ENCODE measurements at regions not wholly inside any gene's neighbourhood (a gene's known extent, or its start where the extent isn't known, plus 50 kb on each side); places are given as distances from the start of the nearest gene placed in this dataset.

DNA sequence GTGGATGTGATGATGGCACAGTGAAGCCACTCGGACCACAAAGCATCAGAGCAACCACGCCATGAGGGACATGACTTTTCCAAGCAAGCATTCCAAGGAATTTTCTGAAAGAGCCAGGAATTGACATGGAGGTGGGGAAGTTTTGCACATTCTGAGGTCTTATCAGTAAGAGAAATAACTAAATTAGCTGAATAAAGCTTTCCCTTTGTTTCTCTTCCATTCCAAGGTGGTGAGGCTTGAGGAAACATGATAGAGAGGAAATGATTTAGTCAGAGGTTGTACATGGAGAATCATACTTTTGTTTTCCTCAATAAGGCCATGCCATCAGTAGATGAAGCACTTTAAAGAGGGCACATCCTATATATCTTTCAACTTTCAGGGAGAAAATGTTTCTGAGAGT is 115.7 kb upstream of the MMADHC start:
- no peaks in the 10 kb centered on the region for H3K9me3 ChIP-seq (ENCODE audit: control insufficient read depth, insufficient read depth, low read depth, low read length)
- no peaks in the 10 kb centered on the region for H3K4me1 ChIP-seq (ENCODE audit: control insufficient read depth, insufficient read depth, low read length)
- H3K36me3 ChIP-seq (ENCODE audit: control insufficient read depth, insufficient read depth, low read length) = no peaks in the 10 kb centered on the region
- no peak for DNase-seq (ENCODE audit: low read depth, low spot score)
- CTCF ChIA-PET = no interaction called here
- no peak overlapping the region for H3K27ac ChIP-seq (ENCODE audit: low read length)
- in situ Hi-C loops (cut with HindIII; ENCODE audit: low pct_unique_long_range_greater_than_20kb, low sequenced_read_pairs) (no loop called here), intact Hi-C loops (cut with micrococcal nuclease; ENCODE audit: unreplicated experiment) (no loop called here)
- no peaks in the 10 kb centered on the region for H3K27me3 ChIP-seq (ENCODE audit: control insufficient read depth, insufficient read depth, low read length)
- H3K4me3 ChIP-seq (ENCODE audit: low read depth in 2 of 2, low read length in 2 of 2) = no peak overlapping the region
- ATAC-seq = no peak
- POLR2A ChIA-PET = no interaction called here
- no TSS peak for BruUV-seq (replicated peaks)
- TF ChIP-seq, protein P1, sequence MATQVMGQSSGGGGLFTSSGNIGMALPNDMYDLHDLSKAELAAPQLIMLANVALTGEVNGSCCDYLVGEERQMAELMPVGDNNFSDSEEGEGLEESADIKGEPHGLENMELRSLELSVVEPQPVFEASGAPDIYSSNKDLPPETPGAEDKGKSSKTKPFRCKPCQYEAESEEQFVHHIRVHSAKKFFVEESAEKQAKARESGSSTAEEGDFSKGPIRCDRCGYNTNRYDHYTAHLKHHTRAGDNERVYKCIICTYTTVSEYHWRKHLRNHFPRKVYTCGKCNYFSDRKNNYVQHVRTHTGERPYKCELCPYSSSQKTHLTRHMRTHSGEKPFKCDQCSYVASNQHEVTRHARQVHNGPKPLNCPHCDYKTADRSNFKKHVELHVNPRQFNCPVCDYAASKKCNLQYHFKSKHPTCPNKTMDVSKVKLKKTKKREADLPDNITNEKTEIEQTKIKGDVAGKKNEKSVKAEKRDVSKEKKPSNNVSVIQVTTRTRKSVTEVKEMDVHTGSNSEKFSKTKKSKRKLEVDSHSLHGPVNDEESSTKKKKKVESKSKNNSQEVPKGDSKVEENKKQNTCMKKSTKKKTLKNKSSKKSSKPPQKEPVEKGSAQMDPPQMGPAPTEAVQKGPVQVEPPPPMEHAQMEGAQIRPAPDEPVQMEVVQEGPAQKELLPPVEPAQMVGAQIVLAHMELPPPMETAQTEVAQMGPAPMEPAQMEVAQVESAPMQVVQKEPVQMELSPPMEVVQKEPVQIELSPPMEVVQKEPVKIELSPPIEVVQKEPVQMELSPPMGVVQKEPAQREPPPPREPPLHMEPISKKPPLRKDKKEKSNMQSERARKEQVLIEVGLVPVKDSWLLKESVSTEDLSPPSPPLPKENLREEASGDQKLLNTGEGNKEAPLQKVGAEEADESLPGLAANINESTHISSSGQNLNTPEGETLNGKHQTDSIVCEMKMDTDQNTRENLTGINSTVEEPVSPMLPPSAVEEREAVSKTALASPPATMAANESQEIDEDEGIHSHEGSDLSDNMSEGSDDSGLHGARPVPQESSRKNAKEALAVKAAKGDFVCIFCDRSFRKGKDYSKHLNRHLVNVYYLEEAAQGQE (IDR thresholded peaks at IDR 0.05; ENCODE audit: insufficient read depth in 1 of 2, low read depth in 2 of 2, low read length in 1 of 2) = no peak
- TF ChIP-seq TCF7L2 (IDR thresholded peaks at IDR 0.05; ENCODE audit: low read depth, low read length) = no peak
- no peak for TF ChIP-seq POLR2AphosphoS5 (IDR thresholded peaks at IDR 0.05; ENCODE audit: low read depth, low read length)
- TF ChIP-seq, protein P2, sequence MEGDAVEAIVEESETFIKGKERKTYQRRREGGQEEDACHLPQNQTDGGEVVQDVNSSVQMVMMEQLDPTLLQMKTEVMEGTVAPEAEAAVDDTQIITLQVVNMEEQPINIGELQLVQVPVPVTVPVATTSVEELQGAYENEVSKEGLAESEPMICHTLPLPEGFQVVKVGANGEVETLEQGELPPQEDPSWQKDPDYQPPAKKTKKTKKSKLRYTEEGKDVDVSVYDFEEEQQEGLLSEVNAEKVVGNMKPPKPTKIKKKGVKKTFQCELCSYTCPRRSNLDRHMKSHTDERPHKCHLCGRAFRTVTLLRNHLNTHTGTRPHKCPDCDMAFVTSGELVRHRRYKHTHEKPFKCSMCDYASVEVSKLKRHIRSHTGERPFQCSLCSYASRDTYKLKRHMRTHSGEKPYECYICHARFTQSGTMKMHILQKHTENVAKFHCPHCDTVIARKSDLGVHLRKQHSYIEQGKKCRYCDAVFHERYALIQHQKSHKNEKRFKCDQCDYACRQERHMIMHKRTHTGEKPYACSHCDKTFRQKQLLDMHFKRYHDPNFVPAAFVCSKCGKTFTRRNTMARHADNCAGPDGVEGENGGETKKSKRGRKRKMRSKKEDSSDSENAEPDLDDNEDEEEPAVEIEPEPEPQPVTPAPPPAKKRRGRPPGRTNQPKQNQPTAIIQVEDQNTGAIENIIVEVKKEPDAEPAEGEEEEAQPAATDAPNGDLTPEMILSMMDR (IDR thresholded peaks at IDR 0.05) = no peak
- TF ChIP-seq SIN3A (IDR thresholded peaks at IDR 0.05; ENCODE audit: borderline replicate concordance, insufficient read depth, low read depth, low read length) = no peak

GRCh38 chr2:149702571-149702970 is 115.0 kb upstream of the MMADHC start:
- in situ Hi-C loops (cut with HindIII; ENCODE audit: low pct_unique_long_range_greater_than_20kb, low sequenced_read_pairs) = no loop called here
- no peak overlapping the region for H3K27ac ChIP-seq (ENCODE audit: low read length)
- BruUV-seq (replicated peaks) = no TSS peak
- ChIA-PET CTCF (no interaction called here), POLR2A (no interaction called here)
- intact Hi-C loops (cut with micrococcal nuclease; ENCODE audit: unreplicated experiment) = no loop called here
- H3K27me3 ChIP-seq (ENCODE audit: control insufficient read depth, insufficient read depth, low read length) = no peaks in the 10 kb centered on the region
- no peaks in the 10 kb centered on the region for H3K4me1 ChIP-seq (ENCODE audit: control insufficient read depth, insufficient read depth, low read length)
- DNase-seq (ENCODE audit: low read depth, low spot score) (no peak), ATAC-seq (no peak)
- H3K9me3 ChIP-seq (ENCODE audit: control insufficient read depth, insufficient read depth, low read depth, low read length) = no peaks in the 10 kb centered on the region
- no peak for TF ChIP-seq SIN3A (IDR thresholded peaks at IDR 0.05; ENCODE audit: borderline replicate concordance, insufficient read depth, low read depth, low read length)
- TF ChIP-seq, protein P1 (IDR thresholded peaks at IDR 0.05; ENCODE audit: insufficient read depth in 1 of 2, low read depth in 2 of 2, low read length in 1 of 2) = no peak
- no peak for TF ChIP-seq TCF7L2 (IDR thresholded peaks at IDR 0.05; ENCODE audit: low read depth, low read length)
- no peak for TF ChIP-seq POLR2AphosphoS5 (IDR thresholded peaks at IDR 0.05; ENCODE audit: low read depth, low read length)
- TF ChIP-seq, protein P2 (IDR thresholded peaks at IDR 0.05) = no peak
- no peaks in the 10 kb centered on the region for H3K36me3 ChIP-seq (ENCODE audit: control insufficient read depth, insufficient read depth, low read length)
- H3K4me3 ChIP-seq (ENCODE audit: low read depth in 2 of 2, low read length in 2 of 2) = no peak overlapping the region
